NCI-H1092 treated with DMSO at 0.1 percent for 48 hours (cell line): ENCODE measurements at regions not wholly inside any gene's neighbourhood (a gene's known extent, or its start where the extent isn't known, plus 50 kb on each side); places are given as distances from the start of the nearest gene placed in this dataset.
"Not testable (repeated sequence)": the region's sequence is repeated elsewhere in the genome, so short reads cannot be mapped to it uniquely, and the experiment has no call there.

Experiments
- DNase-seq: peaks from one replicate; lab custom pipeline; 2025; lab: John Stamatoyannopoulos, UW

GRCh38 chr5:174793684-174794328 is 69.4 kb downstream of the MSX2 start:
- peak; percentile 1 for DNase-seq

- DNase-seq = no peak
These were observed 68.7 kb downstream of the MSX2 start for GRCh38 chr5:174793076-174793475.

GRCh38 chr5:174792265-174792664 is 67.9 kb downstream of the MSX2 start:
- not testable (repeated sequence) for DNase-seq

GRCh38 chr5:174790906-174791305 is 66.5 kb downstream of the MSX2 start:
- no peak for DNase-seq

GRCh38 chr5:174789596-174789995 is 65.2 kb downstream of the MSX2 start:
- no peak for DNase-seq

- DNase-seq = no peak
These were observed 60.8 kb downstream of the MSX2 start for GRCh38 chr5:174785120-174785680.
